PC-9 (cell line): ENCODE measurements at regions not wholly inside any gene's neighbourhood (a gene's known extent, or its start where the extent isn't known, plus 50 kb on each side); places are given as distances from the start of the nearest gene placed in this dataset.

ENCODE experiments used
- BruUV-seq: library from RNA; stranded (reverse); fragments of 400-500 nt; replicated peaks from 2 replicates; lab custom pipeline; 2021; lab: Mats Ljungman, UMichigan
- CTCF ChIA-PET: fragments of 300-600 bp; sonication (Branson Sonifier 250); formaldehyde crosslinking; loops from one replicate; lab custom pipeline; 2022; ENCODE audit warnings: antibody characterized with exemption; lab: Charles Lee
- POLR2A ChIA-PET: fragments of 300-600 bp; sonication (Branson Sonifier 250); formaldehyde crosslinking; loops from one replicate; lab custom pipeline; 2022; ENCODE audit warnings: antibody characterized with exemption; ENCODE audit not compliant: unreplicated experiment; lab: Charles Lee
- DNase-seq, 2 experiments: peaks; one replicate each; pipeline versions ENCODE4 v3.0.0 to v3.0.0-alpha.2; 2015 to 2022; ENCODE audit warnings: mixed read lengths in 1 of 2
- H2AFZ ChIP-seq: fragments of 200-600 bp; sonication (generic); 2 replicates; pipeline ENCODE4 v1.8.1; 2017; ENCODE audit warnings: antibody characterized with exemption
- H3F3A ChIP-seq: fragments of 200-600 bp; sonication (generic); 2 replicates; pipeline ENCODE4 v1.8.1; 2017; ENCODE audit warnings: antibody characterized with exemption, mild to moderate bottlenecking, low read depth; ENCODE audit not compliant: insufficient read depth
- H3K27ac ChIP-seq: fragments of 200-600 bp; sonication (generic); 2 replicates; pipeline ENCODE4 v1.6.1; 2016; ENCODE audit warnings: mixed run types
- H3K27me3 ChIP-seq: fragments of 200-600 bp; sonication (generic); 2 replicates; pipeline ENCODE4 v1.6.1; 2016; ENCODE audit warnings: low read depth, mixed run types; ENCODE audit not compliant: insufficient read depth
- H3K36me3 ChIP-seq: fragments of 200-600 bp; sonication (generic); 2 replicates; pipeline ENCODE4 v1.6.1; 2016; ENCODE audit warnings: low read depth, mixed run types
- H3K4me1 ChIP-seq: fragments of 200-600 bp; sonication (generic); replicated peaks from 2 replicates; pipeline ENCODE4 v1.6.1; 2016; ENCODE audit warnings: mixed run types; ENCODE audit not compliant: insufficient read depth
- H3K4me2 ChIP-seq: fragments of 200-600 bp; sonication (generic); 2 replicates; pipeline ENCODE4 v1.6.1; 2017; ENCODE audit warnings: mixed run types
- H3K4me3 ChIP-seq: fragments of 200-600 bp; sonication (generic); 2 replicates; pipeline ENCODE4 v1.6.1; 2016; ENCODE audit warnings: mixed run types
- H3K79me2 ChIP-seq: fragments of 200-600 bp; sonication (generic); 2 replicates; pipeline ENCODE4 v1.6.1; 2017; ENCODE audit warnings: low read depth, mixed run types
- H3K9me2 ChIP-seq: fragments of 200-600 bp; sonication (generic); 2 replicates; pipeline ENCODE4 v1.8.1; 2017; ENCODE audit warnings: mild to moderate bottlenecking; ENCODE audit not compliant: insufficient read depth
- H3K9me3 ChIP-seq: fragments of 200-600 bp; sonication (generic); 2 replicates; pipeline ENCODE4 v1.8.1; 2016; ENCODE audit warnings: low read depth; ENCODE audit not compliant: insufficient read depth
- H4K20me1 ChIP-seq: fragments of 200-600 bp; sonication (generic); 2 replicates; pipeline ENCODE4 v1.8.1; 2017; ENCODE audit not compliant: insufficient read depth
- EZH2 ChIP-seq: fragments of 200-600 bp; sonication (generic); IDR thresholded peaks from 2 replicates; pipeline ENCODE4 v1.8.0; 2017; ENCODE audit warnings: antibody characterized with exemption, low read depth
- intact Hi-C: fragments of 100-400 bp; cut with micrococcal nuclease; formaldehyde crosslinking; loops from one replicate; pipeline ENCODE4 v1.10.0; 2022; ENCODE audit not compliant: unreplicated experiment
- TF ChIP-seq, protein P1 (sequence below): fragments of 200-600 bp; sonication (generic); conservative IDR thresholded peaks from 2 replicates; pipeline ENCODE4 v1.6.1; 2017; ENCODE audit warnings: mixed run types, antibody characterized with exemption, mild to moderate bottlenecking, moderate library complexity

DNA sequence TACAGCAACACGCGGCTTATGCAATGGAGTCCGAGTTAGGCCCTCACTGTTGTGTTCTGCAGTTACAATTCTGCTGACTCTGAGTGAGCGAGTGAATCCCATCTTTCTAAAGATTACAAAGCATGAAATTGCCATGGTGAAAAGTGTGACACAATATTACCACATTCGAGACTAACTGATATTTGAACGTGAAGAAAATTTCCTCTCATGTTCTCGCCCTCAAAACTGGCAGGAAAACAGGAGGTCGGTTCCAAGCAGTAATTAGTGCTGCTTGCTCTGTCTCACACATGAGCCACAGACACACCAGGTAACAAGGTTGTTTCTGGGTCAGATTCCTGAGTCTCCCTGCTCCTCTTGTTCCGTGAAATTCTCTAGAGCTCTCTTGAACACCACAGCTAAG, 93.7 kb upstream of the RIOK3 start:
- no peaks in the 10 kb centered on the region for H3K9me2 ChIP-seq
- TF ChIP-seq, protein P1, sequence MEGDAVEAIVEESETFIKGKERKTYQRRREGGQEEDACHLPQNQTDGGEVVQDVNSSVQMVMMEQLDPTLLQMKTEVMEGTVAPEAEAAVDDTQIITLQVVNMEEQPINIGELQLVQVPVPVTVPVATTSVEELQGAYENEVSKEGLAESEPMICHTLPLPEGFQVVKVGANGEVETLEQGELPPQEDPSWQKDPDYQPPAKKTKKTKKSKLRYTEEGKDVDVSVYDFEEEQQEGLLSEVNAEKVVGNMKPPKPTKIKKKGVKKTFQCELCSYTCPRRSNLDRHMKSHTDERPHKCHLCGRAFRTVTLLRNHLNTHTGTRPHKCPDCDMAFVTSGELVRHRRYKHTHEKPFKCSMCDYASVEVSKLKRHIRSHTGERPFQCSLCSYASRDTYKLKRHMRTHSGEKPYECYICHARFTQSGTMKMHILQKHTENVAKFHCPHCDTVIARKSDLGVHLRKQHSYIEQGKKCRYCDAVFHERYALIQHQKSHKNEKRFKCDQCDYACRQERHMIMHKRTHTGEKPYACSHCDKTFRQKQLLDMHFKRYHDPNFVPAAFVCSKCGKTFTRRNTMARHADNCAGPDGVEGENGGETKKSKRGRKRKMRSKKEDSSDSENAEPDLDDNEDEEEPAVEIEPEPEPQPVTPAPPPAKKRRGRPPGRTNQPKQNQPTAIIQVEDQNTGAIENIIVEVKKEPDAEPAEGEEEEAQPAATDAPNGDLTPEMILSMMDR, result no peak
- TF ChIP-seq EZH2, result no peak
- peaks cover 3% of the 10 kb centered on the region; the same call in 1 of the 2 replicates for H3F3A ChIP-seq
- H3K36me3 ChIP-seq, result no peaks in the 10 kb centered on the region
- H3K4me2 ChIP-seq, result no peak overlapping the region
- intact Hi-C loops, result no loop called here
- no TSS peak for BruUV-seq
- no peak for DNase-seq
- H3K9me3 ChIP-seq, result no peaks in the 10 kb centered on the region
- no peaks in the 10 kb centered on the region for H4K20me1 ChIP-seq
- H3K4me3 ChIP-seq, result no peak overlapping the region
- ChIA-PET CTCF (no interaction called here), POLR2A (no interaction called here)
- H3K4me1 ChIP-seq, result peaks cover 9% of the 10 kb centered on the region
- H3K79me2 ChIP-seq, result no peaks in the 10 kb centered on the region
- no peak overlapping the region for H3K27ac ChIP-seq
- H3K27me3 ChIP-seq, result no peaks in the 10 kb centered on the region
- H2AFZ ChIP-seq, result no peak overlapping the region

DNA sequence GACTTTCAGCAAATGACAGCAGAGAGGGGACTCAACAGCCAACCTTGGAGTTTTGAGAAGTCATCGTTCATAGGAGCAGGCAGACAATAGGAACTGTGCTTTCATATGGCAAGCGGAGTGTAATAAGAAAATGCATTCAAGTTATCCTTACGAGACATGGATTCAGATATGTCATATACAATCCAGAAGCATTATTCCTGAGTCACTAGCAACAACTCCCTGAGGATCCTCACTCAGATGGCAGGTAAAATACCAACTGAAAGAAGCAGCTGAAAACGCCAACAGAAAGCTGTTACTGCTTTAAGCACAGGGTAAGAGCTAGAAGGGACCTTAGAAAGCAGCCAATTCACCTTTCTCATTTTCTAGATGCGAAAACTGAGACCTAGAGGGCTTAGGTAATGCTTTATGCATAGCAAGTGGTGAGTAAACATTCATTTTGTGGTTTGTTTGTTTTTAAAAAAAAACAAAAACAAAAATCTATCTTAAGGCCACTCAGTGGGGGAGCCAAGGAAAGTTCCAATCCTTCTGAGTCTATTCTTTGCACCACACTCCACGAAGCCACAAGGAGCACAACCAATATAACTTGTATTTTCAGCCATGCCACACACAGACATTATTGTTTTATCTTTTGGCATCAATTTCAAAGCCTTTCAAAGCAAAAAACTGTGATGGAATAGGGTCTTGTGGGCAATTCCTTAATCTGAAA, 89.1 kb upstream of the RIOK3 start:
- CTCF ChIA-PET, result no interaction called here
- BruUV-seq, result no TSS peak
- POLR2A ChIA-PET, result no interaction called here

DNA sequence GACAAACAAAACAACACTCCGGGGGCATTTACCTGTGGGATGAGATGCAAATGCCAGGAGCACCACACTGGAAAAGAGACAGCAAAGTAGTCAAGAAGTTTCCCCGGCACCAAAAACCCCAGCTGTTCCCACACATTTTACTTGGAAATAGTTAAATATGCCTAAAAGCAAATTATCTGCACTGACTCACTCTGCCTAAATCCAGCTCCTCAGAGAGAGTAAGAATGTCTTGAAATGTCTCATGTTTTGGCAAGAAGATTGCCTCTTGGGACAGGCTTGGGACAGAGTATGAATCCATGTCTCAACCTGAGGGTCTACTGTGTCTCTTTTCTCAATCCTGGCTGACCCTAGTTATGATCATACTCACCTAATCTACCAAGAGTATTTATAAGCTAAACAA, 87.5 kb upstream of the RIOK3 start:
- ChIA-PET CTCF (no interaction called here), POLR2A (no interaction called here)
- Histone ChIP-seq H3K27ac (no peak overlapping the region), H3K79me2 (no peaks in the 10 kb centered on the region), H3F3A (no peaks in the 10 kb centered on the region), H4K20me1 (no peaks in the 10 kb centered on the region), H3K4me2 (no peak overlapping the region), H3K4me1 (no peaks in the 10 kb centered on the region), H3K9me2 (no peaks in the 10 kb centered on the region), H3K4me3 (no peak overlapping the region), H3K36me3 (no peaks in the 10 kb centered on the region), H3K9me3 (no peaks in the 10 kb centered on the region), H3K27me3 (no peaks in the 10 kb centered on the region), H2AFZ (no peak overlapping the region)
- BruUV-seq, result no TSS peak
- no peak for DNase-seq
- intact Hi-C loops, result no loop called here
- TF ChIP-seq, protein P1, result no peak
- no peak for TF ChIP-seq EZH2

More for the DNA sequence above, 89.1 kb upstream of the RIOK3 start:
- Histone ChIP-seq H3K4me2 (no peak overlapping the region), H3K9me3 (no peaks in the 10 kb centered on the region), H2AFZ (no peak overlapping the region), H3K79me2 (no peaks in the 10 kb centered on the region), H3K9me2 (no peaks in the 10 kb centered on the region), H3K27ac (no peak overlapping the region), H3K4me1 (no peaks in the 10 kb centered on the region), H3F3A (no peaks in the 10 kb centered on the region), H3K36me3 (no peaks in the 10 kb centered on the region), H3K27me3 (no peaks in the 10 kb centered on the region), H3K4me3 (no peak overlapping the region), H4K20me1 (no peaks in the 10 kb centered on the region)
- TF ChIP-seq, protein P1, result no peak
- TF ChIP-seq EZH2, result no peak
- DNase-seq, result no peak
- intact Hi-C loops, result no loop called here
